HUES48 (cell line): ENCODE measurements at regions not wholly inside any gene's neighbourhood (a gene's known extent, or its start where the extent isn't known, plus 50 kb on each side); places are given as distances from the start of the nearest gene placed in this dataset.
"Not testable (repeated sequence)": the region's sequence is repeated elsewhere in the genome, so short reads cannot be mapped to it uniquely, and the experiment has no call there.

Experiments used
- H3K27ac ChIP-seq: one replicate; pipeline ENCODE4 v1.7.0; 2013; ENCODE audit warnings: low read depth, low read length, inconsistent platforms
- H3K27me3 ChIP-seq: 2 replicates; pipeline ENCODE4 v1.6.1; 2013; ENCODE audit warnings: mild to moderate bottlenecking, low read length; ENCODE audit not compliant: control insufficient read depth, insufficient read depth
- H3K36me3 ChIP-seq: 2 replicates; pipeline ENCODE4 v1.6.1; 2013; ENCODE audit warnings: low read length; ENCODE audit not compliant: control insufficient read depth, insufficient read depth
- H3K4me1 ChIP-seq: 2 replicates; pipeline ENCODE4 v1.6.1; 2013; ENCODE audit warnings: mild to moderate bottlenecking, low read length; ENCODE audit not compliant: control insufficient read depth, insufficient read depth
- H3K4me3 ChIP-seq: 2 replicates; pipeline ENCODE4 v1.5.1; 2013; ENCODE audit warnings: mild to moderate bottlenecking, low read depth, low read length
- H3K9ac ChIP-seq: 2 replicates; pipeline ENCODE4 v1.6.1; 2013; ENCODE audit warnings: mild to moderate bottlenecking, low read depth, low read length, moderate library complexity
- H3K9me3 ChIP-seq: 2 replicates; pipeline ENCODE4 v1.6.1; 2013; ENCODE audit warnings: low read length; ENCODE audit not compliant: control insufficient read depth, insufficient read depth

- not testable (repeated sequence) for H3K36me3 ChIP-seq, H3K4me3 ChIP-seq, H3K9me3 ChIP-seq, H3K27me3 ChIP-seq, H3K4me1 ChIP-seq, H3K9ac ChIP-seq, H3K27ac ChIP-seq
Measured at GRCh38 chr1:59206616-59207015, 90.3 kb upstream of the FGGY start.

- H3K36me3 ChIP-seq, H3K9ac ChIP-seq, H3K27me3 ChIP-seq, H3K4me3 ChIP-seq, H3K9me3 ChIP-seq, H3K4me1 ChIP-seq, H3K27ac ChIP-seq: not testable (repeated sequence)
Measured at GRCh38 chr1:59210430-59210829, 86.5 kb upstream of the FGGY start.

- Histone ChIP-seq H3K9ac (no peak overlapping the region), H3K9me3 (peaks cover 4% of the 10 kb centered on the region; the same call in 1 of the 2 replicates), H3K4me1 (no peaks in the 10 kb centered on the region), H3K27ac (no peak overlapping the region), H3K4me3 (no peak overlapping the region), H3K27me3 (no peaks in the 10 kb centered on the region), H3K36me3 (no peaks in the 10 kb centered on the region)
Measured at GRCh38 chr1:59212706-59213105, 84.2 kb upstream of the FGGY start.

GRCh38 chr1:59214248-59215208, 82.4 kb upstream of the FGGY start:
- no peak overlapping the region for H3K9ac ChIP-seq
- no peak overlapping the region for H3K4me3 ChIP-seq
- no peaks in the 10 kb centered on the region for H3K27me3 ChIP-seq
- H3K9me3 ChIP-seq: peaks cover 6% of the 10 kb centered on the region; the same call in 1 of the 2 replicates
- no peak overlapping the region for H3K27ac ChIP-seq
- no peaks in the 10 kb centered on the region for H3K4me1 ChIP-seq
- H3K36me3 ChIP-seq: no peaks in the 10 kb centered on the region

GRCh38 chr1:59215766-59216291, 81.1 kb upstream of the FGGY start:
- H3K9me3 ChIP-seq: peaks cover 6% of the 10 kb centered on the region; the same call in 1 of the 2 replicates
- no peaks in the 10 kb centered on the region for H3K27me3 ChIP-seq
- H3K4me3 ChIP-seq: no peak overlapping the region
- H3K4me1 ChIP-seq: no peaks in the 10 kb centered on the region
- no peaks in the 10 kb centered on the region for H3K36me3 ChIP-seq
- H3K27ac ChIP-seq: no peak overlapping the region
- H3K9ac ChIP-seq: no peak overlapping the region

- H3K9me3 ChIP-seq, H3K4me1 ChIP-seq, H3K9ac ChIP-seq, H3K27me3 ChIP-seq, H3K4me3 ChIP-seq, H3K36me3 ChIP-seq, H3K27ac ChIP-seq: not testable (repeated sequence)
Measured at GRCh38 chr1:59217439-59217838, 79.5 kb upstream of the FGGY start.

- Histone ChIP-seq H3K27ac (no peak overlapping the region), H3K36me3 (no peaks in the 10 kb centered on the region), H3K4me1 (no peaks in the 10 kb centered on the region), H3K9me3 (peaks cover 6% of the 10 kb centered on the region; the same call in 1 of the 2 replicates), H3K4me3 (no peak overlapping the region), H3K27me3 (no peaks in the 10 kb centered on the region), H3K9ac (no peak overlapping the region)
Measured at GRCh38 chr1:59218521-59219236, 78.2 kb upstream of the FGGY start.

GRCh38 chr1:59219916-59220315, 77.0 kb upstream of the FGGY start:
- Histone ChIP-seq H3K4me1 (peaks cover 8% of the 10 kb centered on the region), H3K27ac (no peak overlapping the region), H3K36me3 (no peaks in the 10 kb centered on the region), H3K4me3 (no peak overlapping the region), H3K9me3 (peaks cover 6% of the 10 kb centered on the region; the same call in 1 of the 2 replicates), H3K27me3 (no peaks in the 10 kb centered on the region), H3K9ac (no peak overlapping the region)

GRCh38 chr1:59220356-59220755, 76.5 kb upstream of the FGGY start:
- no peaks in the 10 kb centered on the region for H3K36me3 ChIP-seq
- H3K27me3 ChIP-seq: no peaks in the 10 kb centered on the region
- H3K4me1 ChIP-seq: peaks cover 8% of the 10 kb centered on the region
- peaks cover 6% of the 10 kb centered on the region; the same call in 1 of the 2 replicates for H3K9me3 ChIP-seq
- H3K4me3 ChIP-seq: no peak overlapping the region
- no peak overlapping the region for H3K27ac ChIP-seq
- H3K9ac ChIP-seq: no peak overlapping the region

GRCh38 chr1:59223198-59223597, 73.7 kb upstream of the FGGY start:
- no peak overlapping the region for H3K9ac ChIP-seq
- no peak overlapping the region for H3K27ac ChIP-seq
- H3K36me3 ChIP-seq: no peaks in the 10 kb centered on the region
- H3K4me3 ChIP-seq: no peak overlapping the region
- no peaks in the 10 kb centered on the region for H3K9me3 ChIP-seq
- peaks cover 8% of the 10 kb centered on the region for H3K4me1 ChIP-seq
- no peaks in the 10 kb centered on the region for H3K27me3 ChIP-seq
